NCI-H2196 treated with DMSO at 0.1 percent for 48 hours (cell line): ENCODE measurements at regions not wholly inside any gene's neighbourhood (a gene's known extent, or its start where the extent isn't known, plus 50 kb on each side); places are given as distances from the start of the nearest gene placed in this dataset.

Source experiments
- DNase-seq: peaks from one replicate; lab custom pipeline; 2025; ENCODE audit not compliant: unreplicated experiment; lab: John Stamatoyannopoulos, UW

GRCh38 chr14:84777356-84777755 lies 752.6 kb upstream of the FLRT2 start:
- DNase-seq, result no peak

- no peak for DNase-seq
Observed at GRCh38 chr14:84782902-84783301, 747.0 kb upstream of the FLRT2 start.

DNA sequence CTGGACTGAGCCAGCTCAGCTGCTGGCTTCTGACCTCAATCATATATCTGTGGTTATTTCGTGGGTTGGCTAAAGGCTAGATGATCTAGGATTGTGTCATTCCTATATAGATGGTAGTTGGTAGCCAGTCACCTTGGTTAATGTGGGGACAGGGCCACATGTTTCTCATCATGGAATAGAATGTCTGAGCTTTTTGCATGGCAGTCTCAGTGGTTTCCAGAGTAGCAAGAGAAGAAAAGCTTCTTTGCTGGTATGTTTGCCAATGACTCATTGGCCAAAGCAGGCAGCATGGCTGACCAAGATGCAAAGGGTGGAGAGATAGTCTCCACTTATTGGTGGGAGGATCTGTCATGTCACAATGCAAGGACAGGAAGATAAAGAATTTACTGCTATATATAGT lies 746.4 kb upstream of the FLRT2 start:
- DNase-seq, result no peak

GRCh38 chr14:84785996-84786395 lies 743.9 kb upstream of the FLRT2 start:
- DNase-seq, result no peak

GRCh38 chr14:84789012-84789411 lies 740.9 kb upstream of the FLRT2 start:
- DNase-seq, result no peak

DNA sequence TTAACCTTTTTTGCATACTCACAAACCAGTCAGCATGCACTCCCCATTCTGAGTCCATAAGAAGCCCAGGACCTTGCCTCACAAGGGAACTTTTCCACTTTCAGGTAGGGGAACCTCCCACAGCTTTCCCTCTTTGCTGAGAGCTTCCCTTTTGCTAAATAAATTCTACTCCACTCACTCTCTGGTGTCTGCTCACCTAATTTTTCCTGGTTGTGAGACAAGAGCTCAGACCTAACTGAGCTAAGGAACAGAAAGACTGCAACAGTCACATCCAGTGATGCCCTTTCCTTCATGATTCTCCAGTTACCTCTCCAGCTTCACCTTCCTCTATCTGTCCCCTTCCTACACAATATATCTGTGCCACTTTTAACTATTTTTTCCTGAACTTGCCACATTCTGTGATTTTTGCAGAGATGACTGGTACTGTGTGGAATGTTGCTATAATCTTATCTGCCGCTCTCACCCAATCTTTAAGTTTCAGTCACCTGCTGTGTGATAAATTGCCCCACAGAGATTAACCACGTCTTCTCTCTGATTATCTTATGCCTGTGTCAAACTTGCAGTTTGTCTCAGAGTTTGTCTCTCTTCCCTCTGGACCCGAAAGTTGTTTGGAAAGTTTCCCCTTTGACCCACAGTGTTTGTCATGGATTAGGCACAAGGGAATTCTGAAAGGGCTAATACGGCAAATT lies 737.1 kb upstream of the FLRT2 start:
- no peak for DNase-seq

DNA sequence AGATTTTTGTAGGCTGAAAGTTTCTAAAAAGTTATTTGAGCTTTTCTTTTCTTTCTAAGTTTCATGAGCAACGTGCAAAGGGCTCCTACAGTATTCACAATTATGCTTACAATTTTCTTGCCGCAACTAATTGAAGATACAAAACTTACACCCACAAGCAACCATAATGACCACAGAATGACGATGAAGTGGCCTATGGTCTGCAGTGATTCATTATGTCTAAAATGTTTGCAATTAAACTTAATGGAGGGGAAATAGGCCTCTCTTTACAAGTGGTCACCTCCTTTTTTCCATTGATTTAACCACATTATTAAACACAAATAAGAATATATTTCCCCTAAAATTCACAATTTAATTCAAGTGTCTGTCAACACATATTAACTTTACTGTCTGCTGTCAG lies 732.6 kb upstream of the FLRT2 start:
- DNase-seq, result no peak

- DNase-seq, result no peak
Observed at GRCh38 chr14:84804468-84804867, 725.5 kb upstream of the FLRT2 start.

GRCh38 chr14:84804895-84805294 lies 725.0 kb upstream of the FLRT2 start:
- DNase-seq, result no peak

GRCh38 chr14:84806181-84806580 lies 723.8 kb upstream of the FLRT2 start:
- no peak for DNase-seq

DNA sequence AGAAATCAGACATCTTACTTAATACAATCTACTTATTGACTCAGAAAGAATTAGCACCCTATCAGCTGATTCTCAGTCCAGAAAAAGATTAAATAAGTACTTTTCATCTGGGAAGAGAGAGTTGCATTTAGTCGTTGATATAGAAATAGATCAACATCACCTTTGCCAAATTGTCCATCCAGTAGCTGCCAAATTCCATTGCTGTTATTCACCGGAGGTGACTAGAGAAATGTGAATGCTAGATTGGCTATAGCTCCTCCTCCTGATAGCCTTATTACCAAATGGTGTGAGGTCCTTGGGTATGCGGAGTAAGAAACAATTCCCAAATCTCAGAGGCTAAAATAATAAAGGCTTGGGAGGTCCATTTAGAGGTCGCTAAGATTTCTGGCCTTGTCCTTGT lies 723.3 kb upstream of the FLRT2 start:
- no peak for DNase-seq

- no peak for DNase-seq
Observed at GRCh38 chr14:84807673-84808072, 722.3 kb upstream of the FLRT2 start.

DNA sequence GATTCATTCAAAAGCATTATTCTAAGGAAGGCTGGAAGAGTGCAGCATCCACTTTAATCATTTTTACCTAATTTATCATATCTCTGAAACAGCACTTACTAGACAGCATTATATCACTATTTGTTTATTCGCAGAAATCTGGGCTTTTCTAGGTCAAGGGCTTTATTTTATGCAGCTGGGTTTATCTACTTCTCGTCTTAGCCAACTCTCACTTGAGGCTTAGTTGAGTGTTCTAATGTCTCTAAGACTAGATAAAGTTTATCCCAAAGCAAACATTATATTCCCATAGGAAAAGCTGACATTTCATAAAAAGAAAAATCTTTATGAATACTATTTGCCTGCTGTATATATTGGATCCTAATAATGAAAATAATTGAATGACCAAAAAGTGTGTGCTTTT lies 720.8 kb upstream of the FLRT2 start:
- DNase-seq, result no peak

DNA sequence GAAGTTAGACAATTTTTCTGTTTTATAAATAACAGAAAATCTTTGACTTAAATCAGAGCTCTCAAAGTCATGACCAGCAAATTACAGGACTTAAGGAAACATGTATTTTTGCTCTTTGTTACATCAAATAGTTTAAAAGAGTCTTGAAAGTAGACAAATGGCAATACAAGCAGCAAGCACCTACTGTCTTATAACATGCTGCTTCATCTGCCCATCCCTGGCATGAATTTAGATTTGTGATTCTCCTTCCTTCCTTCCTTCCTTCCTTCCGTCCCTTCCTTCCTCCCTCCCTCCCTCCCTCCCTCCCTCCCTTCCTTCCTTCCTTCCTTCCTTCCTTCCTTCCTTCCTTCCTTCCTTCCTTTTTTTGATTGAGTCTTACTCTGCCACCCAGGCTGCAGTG lies 715.6 kb upstream of the FLRT2 start:
- no peak for DNase-seq

DNA sequence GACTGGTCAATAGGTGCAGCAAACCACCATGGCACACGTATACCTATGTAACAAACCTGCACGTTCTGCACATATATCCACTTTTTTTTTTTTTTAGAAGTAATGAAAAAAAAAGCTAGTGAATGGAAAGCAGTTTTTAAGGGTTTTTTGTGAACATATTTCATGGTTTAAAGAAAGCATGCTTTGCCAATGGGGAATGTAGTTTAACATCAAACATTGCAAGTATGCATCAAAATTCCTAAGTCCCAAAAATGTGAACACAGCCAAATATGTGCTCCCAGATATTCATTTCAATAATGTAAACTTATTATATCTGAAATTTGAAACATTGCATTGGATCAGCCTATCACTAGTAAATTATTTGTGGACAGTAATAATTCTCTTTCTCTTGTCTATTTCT lies 710.4 kb upstream of the FLRT2 start:
- no peak for DNase-seq

- DNase-seq, result no peak
Observed at GRCh38 chr14:84825481-84826251, 704.3 kb upstream of the FLRT2 start.

DNA sequence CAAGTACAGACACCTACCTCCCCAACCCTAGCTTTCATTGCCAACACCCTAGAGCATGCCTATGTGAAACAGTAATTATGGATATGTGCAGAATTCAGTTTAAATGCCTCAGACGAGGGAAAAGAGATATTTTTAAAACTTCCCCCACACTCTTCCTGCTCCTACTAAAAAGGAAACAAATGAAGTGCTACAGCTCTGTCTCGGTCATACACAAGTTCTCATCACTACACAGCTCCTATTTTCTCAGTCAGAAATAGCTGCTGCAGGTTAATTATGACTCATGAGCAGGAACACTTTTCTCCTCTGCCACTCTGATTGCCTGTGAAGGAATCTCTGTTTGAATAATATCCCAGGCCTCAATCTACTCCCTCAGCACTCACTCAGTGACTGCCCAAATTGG lies 703.6 kb upstream of the FLRT2 start:
- DNase-seq, result no peak

DNA sequence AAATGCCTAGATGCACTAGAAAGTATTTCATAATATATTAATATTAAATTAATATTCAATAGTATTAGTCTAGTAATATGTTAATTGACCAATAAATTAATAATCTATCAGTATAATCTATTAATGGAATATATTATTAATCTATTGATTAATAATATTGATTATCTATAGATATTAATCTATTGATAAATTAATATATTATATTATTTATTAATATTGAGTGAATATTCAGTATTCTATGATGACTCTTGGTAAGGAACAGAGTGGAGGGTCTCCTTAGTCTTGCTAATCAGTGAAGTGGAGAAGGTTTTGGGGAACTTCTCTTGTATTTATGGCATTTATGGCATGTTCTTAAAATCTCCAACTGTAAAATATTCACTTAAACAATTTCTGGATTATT lies 679.3 kb upstream of the FLRT2 start:
- no peak for DNase-seq

DNA sequence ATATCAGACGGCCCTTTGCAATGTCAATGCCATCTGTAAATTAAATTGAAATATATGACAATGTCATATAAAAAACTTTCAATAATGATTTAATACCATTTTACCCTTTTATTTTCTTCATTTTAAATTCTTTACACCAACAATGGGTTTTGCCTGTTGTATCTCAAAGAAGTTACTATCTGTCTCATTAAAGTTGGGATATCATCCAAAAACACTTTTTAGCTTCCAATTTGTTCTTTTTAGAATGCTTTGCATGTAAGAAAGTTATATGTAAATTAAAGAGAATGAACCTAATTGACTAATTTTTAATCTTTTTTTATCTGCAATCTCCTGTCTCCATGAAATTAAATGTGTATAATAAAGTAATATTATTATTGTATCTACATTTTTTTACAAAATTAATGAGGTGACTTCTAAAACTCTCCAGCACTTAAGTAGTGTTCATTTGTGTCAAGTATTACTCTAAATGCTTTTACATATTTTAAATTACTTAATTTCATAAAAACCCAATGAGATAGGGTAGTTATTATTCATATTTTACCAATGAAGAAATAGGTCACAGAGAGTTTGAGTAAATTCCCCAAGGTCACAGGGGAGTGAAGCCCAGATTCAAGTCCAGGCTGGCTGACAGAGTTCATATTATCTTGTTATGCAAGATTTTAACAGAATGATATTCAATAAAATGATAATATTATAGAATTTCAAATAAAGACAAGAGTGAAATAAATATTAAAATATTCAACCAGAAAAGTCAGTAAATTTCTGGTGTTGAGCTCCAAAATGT lies 673.0 kb upstream of the FLRT2 start:
- no peak for DNase-seq

- DNase-seq, result no peak
Observed at GRCh38 chr14:84857571-84857970, 672.4 kb upstream of the FLRT2 start.

DNA sequence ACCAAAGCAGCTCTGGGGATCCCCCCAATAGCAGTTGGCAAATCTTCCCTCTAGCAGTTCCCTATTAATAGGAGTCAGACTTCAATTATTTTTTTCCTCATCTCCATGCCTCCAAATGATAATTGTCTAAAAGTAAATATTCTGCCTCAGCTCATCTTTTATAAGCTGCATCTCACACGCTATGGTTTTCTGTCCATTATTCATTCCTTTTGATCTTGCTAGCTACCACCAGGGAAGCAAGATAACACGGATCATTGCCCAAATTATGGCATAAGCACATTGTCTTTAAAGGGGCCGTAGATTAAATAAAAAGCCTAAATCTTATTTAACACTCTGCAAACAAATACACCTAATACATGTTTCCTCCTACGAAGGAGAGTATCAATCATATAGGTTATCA lies 670.8 kb upstream of the FLRT2 start:
- DNase-seq, result no peak
